ENCODE measurements at regions not wholly inside any gene's neighbourhood (a gene's known extent, or its start where the extent isn't known, plus 50 kb on each side); places are given as distances from the start of the nearest gene placed in this dataset.
A peak's percentile ranks its signal among the peaks of the same experiment; 100 is the strongest.
"Not testable (repeated sequence)": the region's sequence is repeated elsewhere in the genome, so short reads cannot be mapped to it uniquely, and the experiment has no call there.

DNA sequence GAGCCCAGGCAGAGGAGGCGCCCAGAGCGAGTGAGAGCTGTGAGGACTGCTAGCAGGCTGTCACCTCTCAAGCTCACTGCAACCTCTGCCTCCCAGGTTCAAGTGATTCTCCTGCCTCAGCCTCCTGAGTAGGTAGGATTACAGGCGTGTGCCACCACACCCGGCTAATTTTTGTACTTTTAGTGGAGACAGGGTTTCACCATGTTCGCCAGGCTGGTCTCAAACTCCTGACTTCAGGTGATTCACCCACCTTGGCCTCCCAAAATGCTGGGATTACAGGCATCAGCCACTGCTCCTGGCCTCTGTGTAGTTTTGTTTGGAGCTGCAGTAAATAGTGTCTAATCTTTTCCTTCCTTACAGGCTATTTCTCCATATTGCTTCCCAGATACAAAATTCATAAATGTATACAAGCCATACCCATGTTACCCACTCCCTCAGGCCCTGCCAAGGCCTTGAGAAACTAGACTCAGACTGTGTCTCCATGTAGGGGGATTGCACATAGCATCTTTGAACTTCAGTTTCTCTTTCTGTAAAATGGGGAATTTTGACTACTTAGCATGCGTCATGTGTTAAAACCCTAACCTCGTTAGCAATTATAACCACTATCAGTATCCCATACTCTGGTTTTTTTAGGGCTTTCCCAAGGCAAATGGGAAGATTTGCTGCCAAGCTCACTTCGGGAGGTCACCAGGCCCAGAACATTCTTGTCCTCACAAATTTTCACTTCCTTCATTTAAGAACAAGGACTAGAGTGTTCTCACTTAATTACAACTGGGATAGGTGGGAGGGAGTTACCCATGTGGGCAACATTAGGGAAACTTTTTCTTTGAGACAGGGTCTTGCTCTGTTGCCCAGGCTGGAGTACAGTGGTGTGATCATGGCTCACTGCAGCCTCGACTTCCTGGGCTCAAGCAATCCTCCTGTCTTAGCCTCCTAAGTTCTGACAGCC is 67.3 kb upstream of the DDR1 start:
- TF ChIP-seq CTCF (conservative IDR thresholded peaks at IDR 0.05), result no peak
- Histone ChIP-seq H3K9me3 (ENCODE audit: control insufficient read depth, low read length) (no peaks in the 10 kb centered on the region), H3K27me3 (ENCODE audit: control insufficient read depth, insufficient read depth, low read length, poor library complexity, severe bottlenecking) (no peaks in the 10 kb centered on the region), H3K36me3 (ENCODE audit: control insufficient read depth, insufficient read depth, low read length) (no peaks in the 10 kb centered on the region), H3K9ac (ENCODE audit: extremely low read depth, low read length, poor library complexity, severe bottlenecking) (no peak overlapping the region), H3K4me1 (ENCODE audit: control insufficient read depth, insufficient read depth, low read length) (peaks cover 4% of the 10 kb centered on the region), H3K4me3 (ENCODE audit: low read length) (no peak overlapping the region), H3K27ac (ENCODE audit: low read depth, low read length) (no peak overlapping the region)
- Mint-ChIP-seq H3K4me1 (peaks cover 18% of the 10 kb centered on the region), H3K9me3 (peaks cover 12% of the 10 kb centered on the region), H3K27me3 (ENCODE audit: insufficient read depth) (no peaks in the 10 kb centered on the region), H3K27ac (no peak overlapping the region), H3K4me3 (no peak overlapping the region), H3K36me3 (ENCODE audit: low read depth) (no peaks in the 10 kb centered on the region)
- DNase-seq, result no peak
- WGBS, 2 experiments (ENCODE audit: insufficient coverage in 1 of 2, insufficient read length in 1 of 2), result 89 to 94% methylated on average over 5 to 9 of the region's 9 CpGs

DNA sequence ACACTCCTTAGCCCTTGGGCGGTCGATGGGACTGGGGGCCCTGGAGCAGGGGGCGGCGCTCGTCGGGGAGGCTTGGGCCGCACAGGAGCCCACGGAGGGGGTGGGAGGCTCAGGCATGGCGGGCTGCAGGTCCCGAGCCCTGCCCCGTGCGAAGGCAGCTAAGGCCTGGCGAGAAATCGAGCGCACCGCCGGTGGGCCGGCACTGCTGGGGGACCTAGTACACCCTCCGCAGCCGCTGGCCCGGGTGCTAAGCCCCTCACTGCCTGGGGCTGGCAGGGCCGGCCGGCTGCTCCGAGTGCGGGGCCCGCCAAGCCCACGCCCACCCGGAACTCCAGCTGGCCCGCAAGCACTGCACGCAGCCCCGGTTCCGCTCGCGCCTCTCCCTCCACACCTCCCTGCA is 68.0 kb upstream of the DDR1 start:
- not testable (repeated sequence) for H3K27ac ChIP-seq (ENCODE audit: low read depth, low read length); H3K4me1 ChIP-seq (ENCODE audit: control insufficient read depth, insufficient read depth, low read length); H3K36me3 Mint-ChIP-seq (ENCODE audit: low read depth); H3K27ac Mint-ChIP-seq; H3K27me3 Mint-ChIP-seq (ENCODE audit: insufficient read depth); H3K36me3 ChIP-seq (ENCODE audit: control insufficient read depth, insufficient read depth, low read length); H3K4me3 ChIP-seq (ENCODE audit: low read length); H3K4me3 Mint-ChIP-seq; H3K27me3 ChIP-seq (ENCODE audit: control insufficient read depth, insufficient read depth, low read length, poor library complexity, severe bottlenecking); DNase-seq; H3K9me3 ChIP-seq (ENCODE audit: control insufficient read depth, low read length); H3K9ac ChIP-seq (ENCODE audit: extremely low read depth, low read length, poor library complexity, severe bottlenecking)
- 96 to 97% methylated on average over 8 to 33 of the region's 34 CpGs for WGBS, 2 experiments (ENCODE audit: insufficient coverage in 1 of 2, insufficient read length in 1 of 2)
- Mint-ChIP-seq H3K9me3 (peaks cover 12% of the 10 kb centered on the region), H3K4me1 (peaks cover 13% of the 10 kb centered on the region)

DNA sequence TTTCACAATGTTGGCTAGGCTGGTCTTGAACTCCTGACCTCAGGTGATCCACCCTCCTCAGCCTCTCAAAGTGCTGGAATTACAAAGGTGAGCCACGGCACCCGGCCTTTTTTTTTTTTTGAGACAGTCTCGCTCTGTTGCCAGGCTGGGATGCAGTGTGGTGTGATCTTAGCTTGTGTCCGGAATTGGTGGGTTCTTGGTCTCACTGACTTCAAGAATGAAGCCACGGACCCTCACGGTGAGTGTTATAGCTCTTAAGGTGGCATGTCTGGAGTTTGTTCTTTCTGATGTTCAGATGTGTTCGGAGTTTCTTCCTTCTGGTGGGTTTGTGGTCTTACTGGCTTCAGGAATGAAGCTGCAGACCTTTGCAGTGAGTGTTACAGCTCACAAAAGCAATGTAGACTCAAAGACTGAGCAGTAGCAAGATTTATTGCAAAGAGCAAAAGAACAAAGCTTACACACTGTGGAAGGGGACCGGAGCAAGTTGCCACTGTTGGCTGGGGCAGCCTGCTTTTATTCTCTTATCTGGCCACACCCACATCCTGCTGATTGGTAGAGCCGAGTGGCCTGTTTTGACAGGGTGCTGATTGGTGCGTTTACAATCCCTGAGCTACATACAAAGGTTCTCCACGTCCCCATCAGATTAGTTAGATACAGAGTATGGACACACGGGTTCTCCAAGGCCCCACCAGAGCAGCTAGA is 69.1 kb upstream of the DDR1 start:
- H3K27ac ChIP-seq (ENCODE audit: low read depth, low read length); H3K36me3 ChIP-seq (ENCODE audit: control insufficient read depth, insufficient read depth, low read length); H3K27me3 Mint-ChIP-seq (ENCODE audit: insufficient read depth); H3K9ac ChIP-seq (ENCODE audit: extremely low read depth, low read length, poor library complexity, severe bottlenecking); H3K4me3 ChIP-seq (ENCODE audit: low read length); H3K4me3 Mint-ChIP-seq; H3K36me3 Mint-ChIP-seq (ENCODE audit: low read depth); H3K4me1 ChIP-seq (ENCODE audit: control insufficient read depth, insufficient read depth, low read length); H3K9me3 ChIP-seq (ENCODE audit: control insufficient read depth, low read length); H3K27me3 ChIP-seq (ENCODE audit: control insufficient read depth, insufficient read depth, low read length, poor library complexity, severe bottlenecking): not testable (repeated sequence)
- WGBS, 2 experiments (ENCODE audit: insufficient coverage in 1 of 2, insufficient read length in 1 of 2), result 93 to 100% methylated on average over 2 to 12 of the region's 12 CpGs
- H3K4me1 Mint-ChIP-seq, result peaks cover 16% of the 10 kb centered on the region
- H3K9me3 Mint-ChIP-seq, result peaks cover 12% of the 10 kb centered on the region
- peak overlapping the region; percentile 84 for H3K27ac Mint-ChIP-seq
- peak; percentile 71 for DNase-seq
